ENCODE measurements at regions not wholly inside any gene's neighbourhood (a gene's known extent, or its start where the extent isn't known, plus 50 kb on each side); places are given as distances from the start of the nearest gene placed in this dataset.

DNA sequence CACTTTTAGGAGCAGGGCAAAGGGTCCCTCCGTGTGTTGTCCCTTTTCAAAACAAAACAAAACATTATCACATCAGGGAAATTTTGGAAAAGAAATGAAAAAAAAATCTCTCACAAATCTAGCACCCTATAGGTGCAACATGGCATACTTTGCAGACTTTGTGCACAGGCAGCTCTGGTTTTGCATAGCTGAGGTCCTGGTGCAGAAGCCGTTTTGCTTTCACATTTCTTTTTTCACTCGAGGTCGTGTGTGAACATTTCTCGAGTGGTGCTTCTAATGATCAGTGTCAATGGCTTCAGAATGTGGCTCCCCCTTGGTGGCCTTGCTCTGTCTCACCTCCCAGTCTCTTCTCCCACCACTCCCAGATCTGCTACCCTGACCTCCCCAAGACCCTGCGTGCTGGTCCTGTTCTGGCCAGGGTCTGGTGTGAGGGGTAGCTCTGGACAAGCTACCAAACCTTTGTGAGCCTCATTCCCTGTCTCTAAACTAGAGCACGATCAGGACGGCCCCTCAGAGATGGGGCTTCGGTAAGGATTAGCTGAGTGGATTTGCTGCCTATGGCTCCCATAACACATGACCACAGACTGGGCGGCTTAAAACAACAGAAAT is 258.0 kb downstream of the NSG2 start:
- TF ChIP-seq, protein P1, sequence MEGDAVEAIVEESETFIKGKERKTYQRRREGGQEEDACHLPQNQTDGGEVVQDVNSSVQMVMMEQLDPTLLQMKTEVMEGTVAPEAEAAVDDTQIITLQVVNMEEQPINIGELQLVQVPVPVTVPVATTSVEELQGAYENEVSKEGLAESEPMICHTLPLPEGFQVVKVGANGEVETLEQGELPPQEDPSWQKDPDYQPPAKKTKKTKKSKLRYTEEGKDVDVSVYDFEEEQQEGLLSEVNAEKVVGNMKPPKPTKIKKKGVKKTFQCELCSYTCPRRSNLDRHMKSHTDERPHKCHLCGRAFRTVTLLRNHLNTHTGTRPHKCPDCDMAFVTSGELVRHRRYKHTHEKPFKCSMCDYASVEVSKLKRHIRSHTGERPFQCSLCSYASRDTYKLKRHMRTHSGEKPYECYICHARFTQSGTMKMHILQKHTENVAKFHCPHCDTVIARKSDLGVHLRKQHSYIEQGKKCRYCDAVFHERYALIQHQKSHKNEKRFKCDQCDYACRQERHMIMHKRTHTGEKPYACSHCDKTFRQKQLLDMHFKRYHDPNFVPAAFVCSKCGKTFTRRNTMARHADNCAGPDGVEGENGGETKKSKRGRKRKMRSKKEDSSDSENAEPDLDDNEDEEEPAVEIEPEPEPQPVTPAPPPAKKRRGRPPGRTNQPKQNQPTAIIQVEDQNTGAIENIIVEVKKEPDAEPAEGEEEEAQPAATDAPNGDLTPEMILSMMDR (IDR thresholded peaks at IDR 0.05): no peak
- ATAC-seq (ENCODE audit: insufficient number of reproducible peaks, low FRiP score, low read depth): no peak
- no peaks in the 10 kb centered on the region for H3K27me3 ChIP-seq (replicated peaks; ENCODE audit: insufficient read depth)
- no peaks in the 10 kb centered on the region for H3K9me3 ChIP-seq
- H3K4me1 ChIP-seq (ENCODE audit: control insufficient read depth in 1 of 2, low read depth in 2 of 2): peaks cover 3 to 22% of the 10 kb centered on the region in 2 donors
- no peaks in the 10 kb centered on the region for H3K36me3 ChIP-seq
- no peak overlapping the region for H3K27ac ChIP-seq
- no peak for DNase-seq (ENCODE audit: low spot score)
- no peak overlapping the region for H3K4me3 ChIP-seq

DNA sequence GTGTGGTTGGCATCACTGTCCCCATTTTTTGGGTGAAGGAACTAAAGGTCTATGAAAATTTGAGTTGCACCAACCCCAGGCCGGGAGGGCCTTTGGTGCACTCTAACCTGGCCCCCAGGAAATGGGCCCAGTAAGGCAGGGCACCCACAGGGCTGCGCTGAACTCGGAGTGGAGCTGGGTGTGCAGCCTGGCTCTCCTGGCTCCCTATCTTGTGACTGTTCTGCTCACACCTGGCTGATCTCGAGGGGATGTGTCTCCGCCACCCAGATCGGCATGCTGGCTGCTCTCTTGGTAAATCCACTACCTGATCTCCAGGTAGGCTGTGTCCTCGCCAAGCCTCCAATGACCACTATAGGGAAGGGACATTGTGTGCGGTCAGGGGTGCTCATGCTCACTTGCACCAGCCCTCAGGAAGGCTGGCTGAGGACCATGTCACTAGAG is 259.8 kb downstream of the NSG2 start:
- no peaks in the 10 kb centered on the region for H3K9me3 ChIP-seq
- H3K4me3 ChIP-seq: no peak overlapping the region
- no peaks in the 10 kb centered on the region for H3K27me3 ChIP-seq (replicated peaks; ENCODE audit: insufficient read depth)
- H3K27ac ChIP-seq: no peak overlapping the region
- TF ChIP-seq, protein P1 (IDR thresholded peaks at IDR 0.05): no peak
- ATAC-seq (ENCODE audit: insufficient number of reproducible peaks, low FRiP score, low read depth): no peak
- H3K36me3 ChIP-seq: no peaks in the 10 kb centered on the region
- DNase-seq (ENCODE audit: low spot score): no peak
- peaks cover 3 to 22% of the 10 kb centered on the region in 2 donors for H3K4me1 ChIP-seq (ENCODE audit: control insufficient read depth in 1 of 2, low read depth in 2 of 2)

DNA sequence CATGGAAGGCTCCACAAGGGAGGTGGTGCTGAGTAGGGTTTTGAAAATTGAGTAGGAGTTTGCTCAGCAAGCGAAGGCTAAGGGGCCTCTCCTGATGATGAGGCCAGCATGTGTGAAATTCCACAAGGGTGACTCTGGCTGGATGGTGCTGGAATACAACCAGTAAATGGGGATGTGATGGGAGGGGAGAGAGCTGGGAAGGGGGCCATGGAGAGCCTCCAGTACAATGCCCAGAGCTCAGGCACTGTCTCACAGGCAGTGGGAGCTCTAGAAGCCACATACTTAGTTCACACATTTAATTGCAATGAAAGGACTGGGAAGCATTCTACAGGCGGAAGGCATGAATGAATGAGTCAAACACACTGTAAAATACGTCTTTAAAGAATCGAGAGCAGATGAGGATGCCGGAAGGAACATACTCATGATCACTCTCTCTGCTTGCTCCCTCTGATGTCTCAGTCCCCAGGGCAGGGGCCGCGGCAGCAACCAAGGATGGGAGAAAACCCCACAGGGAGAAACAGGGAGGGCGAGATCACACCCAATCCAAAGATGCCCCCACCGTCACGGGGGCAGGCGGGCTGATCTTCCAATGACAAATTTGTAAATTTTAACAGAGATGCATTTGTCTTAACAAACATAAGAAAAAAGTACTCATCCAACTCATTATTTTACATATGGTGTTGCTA is 261.0 kb downstream of the NSG2 start:
- H3K4me1 ChIP-seq (ENCODE audit: control insufficient read depth in 1 of 2, low read depth in 2 of 2): peaks cover 0 to 13% of the 10 kb centered on the region in 2 donors
- no peaks in the 10 kb centered on the region for H3K27me3 ChIP-seq (replicated peaks; ENCODE audit: insufficient read depth)
- DNase-seq (ENCODE audit: low spot score): no peak
- H3K27ac ChIP-seq: no peak overlapping the region
- ATAC-seq (ENCODE audit: insufficient number of reproducible peaks, low FRiP score, low read depth): no peak
- no peaks in the 10 kb centered on the region for H3K9me3 ChIP-seq
- H3K4me3 ChIP-seq: no peak overlapping the region
- TF ChIP-seq, protein P1 (IDR thresholded peaks at IDR 0.05): no peak
- no peaks in the 10 kb centered on the region for H3K36me3 ChIP-seq

DNA sequence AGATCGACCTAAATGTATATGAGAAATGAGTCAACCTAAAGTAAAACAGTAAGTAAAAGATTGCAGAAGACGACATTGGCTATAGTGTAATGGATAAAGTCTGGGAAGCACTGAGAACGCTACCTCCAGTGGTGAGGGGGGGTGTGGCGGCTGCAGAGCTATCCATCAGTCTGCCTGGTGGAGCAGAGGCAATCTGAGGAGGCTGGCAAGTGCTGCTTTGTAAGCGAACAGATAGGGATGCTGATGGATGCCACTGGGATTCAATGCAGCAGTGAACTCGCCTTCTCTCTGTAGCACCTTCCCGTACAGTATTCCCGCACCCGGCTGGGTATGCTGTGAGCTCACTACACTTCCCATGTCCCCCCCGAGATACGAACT is 261.5 kb downstream of the NSG2 start:
- no peak overlapping the region for H3K27ac ChIP-seq
- no peaks in the 10 kb centered on the region for H3K36me3 ChIP-seq
- no peak overlapping the region for H3K4me3 ChIP-seq
- H3K9me3 ChIP-seq: no peaks in the 10 kb centered on the region
- DNase-seq (ENCODE audit: low spot score): no peak
- no peaks in the 10 kb centered on the region for H3K27me3 ChIP-seq (replicated peaks; ENCODE audit: insufficient read depth)
- TF ChIP-seq, protein P1 (IDR thresholded peaks at IDR 0.05): no peak
- ATAC-seq (ENCODE audit: insufficient number of reproducible peaks, low FRiP score, low read depth): no peak
- H3K4me1 ChIP-seq (ENCODE audit: control insufficient read depth in 1 of 2, low read depth in 2 of 2): peaks cover 0 to 11% of the 10 kb centered on the region in 2 donors

DNA sequence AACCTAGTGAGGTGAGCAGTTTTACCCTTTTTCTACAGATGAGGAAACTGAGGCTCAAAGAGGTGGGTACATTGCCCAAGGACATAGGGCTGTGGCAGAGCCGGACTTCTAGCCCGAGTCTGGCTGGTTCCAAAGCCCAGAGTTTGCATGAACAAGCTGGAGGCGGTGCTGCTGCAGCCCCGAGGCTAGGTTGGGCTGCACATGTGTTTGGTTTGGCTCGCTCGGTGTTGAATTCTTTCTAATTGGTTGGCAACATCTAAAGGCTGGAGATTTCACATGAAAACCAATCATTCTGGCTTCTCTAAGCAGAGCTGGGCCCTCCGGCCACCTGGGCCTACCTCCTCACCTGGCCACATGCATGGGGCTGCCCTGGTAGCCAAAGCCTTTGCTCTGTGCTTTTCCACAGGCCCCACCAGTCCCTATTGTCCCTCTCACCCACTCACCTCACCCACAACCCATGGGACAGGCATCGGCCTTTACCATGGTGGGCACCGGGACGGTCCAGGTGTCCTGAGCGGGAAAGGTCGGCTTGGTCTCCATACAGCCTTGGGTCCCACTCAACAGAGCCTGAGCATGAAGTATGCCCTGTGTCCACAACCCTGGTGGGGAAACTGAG is 262.3 kb downstream of the NSG2 start:
- Histone ChIP-seq H3K27ac (no peak overlapping the region), H3K9me3 (no peaks in the 10 kb centered on the region), H3K4me1 (ENCODE audit: control insufficient read depth in 1 of 2, low read depth in 2 of 2) (peaks cover 0 to 10% of the 10 kb centered on the region in 2 donors), H3K36me3 (no peaks in the 10 kb centered on the region), H3K27me3 (replicated peaks; ENCODE audit: insufficient read depth) (no peaks in the 10 kb centered on the region), H3K4me3 (no peak overlapping the region)
- TF ChIP-seq, protein P1 (IDR thresholded peaks at IDR 0.05): no peak
- no peak for ATAC-seq (ENCODE audit: insufficient number of reproducible peaks, low FRiP score, low read depth)
- DNase-seq (ENCODE audit: low spot score): no peak

Data from thoracic aorta (tissue), 2 donors.